SIG-M5 treated with dmso at 0.1 percent for 504 hours (cell line): ENCODE measurements at regions not wholly inside any gene's neighbourhood (a gene's known extent, or its start where the extent isn't known, plus 50 kb on each side); places are given as distances from the start of the nearest gene placed in this dataset.

Source experiments
- DNase-seq: peaks from one replicate; lab custom pipeline; 2025; ENCODE audit not compliant: unreplicated experiment; lab: John Stamatoyannopoulos, UW

GRCh38 chr22:49062155-49062801 lies 765.4 kb downstream of the BRD1 start:
- no peak for DNase-seq

- no peak for DNase-seq
Measured at GRCh38 chr22:49057910-49058309, 769.8 kb downstream of the BRD1 start.

- DNase-seq: no peak
Measured at GRCh38 chr22:49056301-49056700, 771.4 kb downstream of the BRD1 start.

- DNase-seq: no peak
Measured at GRCh38 chr22:49055406-49055805, 772.3 kb downstream of the BRD1 start.

- DNase-seq: no peak
Measured at GRCh38 chr22:49053578-49053977, 774.1 kb downstream of the BRD1 start.

- no peak for DNase-seq
Measured at GRCh38 chr22:49052560-49052959, 775.1 kb downstream of the BRD1 start.

GRCh38 chr22:49052023-49052538 lies 775.6 kb downstream of the BRD1 start:
- no peak for DNase-seq

- no peak for DNase-seq
Measured at GRCh38 chr22:49051491-49052022, 776.1 kb downstream of the BRD1 start.

- no peak for DNase-seq
Measured at GRCh38 chr22:49049691-49050090, 778.0 kb downstream of the BRD1 start.

- DNase-seq: no peak
Measured at GRCh38 chr22:49048591-49048990, 779.1 kb downstream of the BRD1 start.

- DNase-seq: no peak
Measured at GRCh38 chr22:49047447-49047846, 780.2 kb downstream of the BRD1 start.

- no peak for DNase-seq
Measured at GRCh38 chr22:49046546-49047361, 780.9 kb downstream of the BRD1 start.

- no peak for DNase-seq
Measured at GRCh38 chr22:49046000-49046545, 781.6 kb downstream of the BRD1 start.

GRCh38 chr22:49045276-49045675 lies 782.4 kb downstream of the BRD1 start:
- no peak for DNase-seq

- no peak for DNase-seq
Measured at GRCh38 chr22:49044776-49045175, 782.9 kb downstream of the BRD1 start.

GRCh38 chr22:49044091-49044490 lies 783.6 kb downstream of the BRD1 start:
- DNase-seq: no peak

- no peak for DNase-seq
Measured at GRCh38 chr22:49042877-49043859, 784.5 kb downstream of the BRD1 start.

GRCh38 chr22:49042066-49042465 lies 785.6 kb downstream of the BRD1 start:
- no peak for DNase-seq

GRCh38 chr22:49040754-49041467 lies 786.8 kb downstream of the BRD1 start:
- DNase-seq: no peak

- no peak for DNase-seq
Measured at GRCh38 chr22:49040111-49040510, 787.6 kb downstream of the BRD1 start.
